ENCODE measurements at regions not wholly inside any gene's neighbourhood (a gene's known extent, or its start where the extent isn't known, plus 50 kb on each side); places are given as distances from the start of the nearest gene placed in this dataset.

DNA sequence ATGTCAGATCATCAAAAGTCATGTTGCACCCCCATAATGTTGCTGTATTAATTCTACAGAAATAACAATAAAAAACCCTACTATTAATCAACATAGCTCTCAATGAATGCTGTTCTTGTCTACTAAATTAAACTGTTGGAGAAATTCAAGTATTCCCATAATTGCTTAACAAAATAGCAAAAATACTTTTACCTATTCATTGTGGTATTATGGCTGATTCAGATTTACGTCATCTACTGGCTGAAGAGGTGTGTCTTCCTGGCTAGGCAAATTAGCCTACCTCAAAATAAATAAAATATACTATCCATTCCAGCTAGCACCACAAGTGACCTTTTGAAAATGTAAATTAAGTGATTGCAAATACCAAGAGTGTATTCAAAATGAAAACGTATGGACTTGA is 249.4 kb downstream of the MEIS1 start:
- Histone ChIP-seq H3K27ac (ENCODE audit: low read length) (no peak overlapping the region), H3K9me3 (ENCODE audit: control insufficient read depth, insufficient read depth, low read depth, low read length) (no peaks in the 10 kb centered on the region), H3K4me3 (ENCODE audit: low read depth in 2 of 2, low read length in 2 of 2) (no peak overlapping the region), H3K27me3 (ENCODE audit: control insufficient read depth, insufficient read depth, low read length) (no peaks in the 10 kb centered on the region), H3K4me1 (ENCODE audit: control insufficient read depth, insufficient read depth, low read length) (no peaks in the 10 kb centered on the region), H3K36me3 (ENCODE audit: control insufficient read depth, insufficient read depth, low read length) (no peaks in the 10 kb centered on the region)
- BruUV-seq (replicated peaks) = no TSS peak
- ChIA-PET CTCF (no interaction called here), POLR2A (no interaction called here)
- intact Hi-C loops (cut with micrococcal nuclease; ENCODE audit: unreplicated experiment) (no loop called here), in situ Hi-C loops (cut with HindIII; ENCODE audit: low pct_unique_long_range_greater_than_20kb, low sequenced_read_pairs) (no loop called here)
- ATAC-seq = no peak
- no peak for TF ChIP-seq SIN3A (IDR thresholded peaks at IDR 0.05; ENCODE audit: borderline replicate concordance, insufficient read depth, low read depth, low read length)
- TF ChIP-seq, protein P1, sequence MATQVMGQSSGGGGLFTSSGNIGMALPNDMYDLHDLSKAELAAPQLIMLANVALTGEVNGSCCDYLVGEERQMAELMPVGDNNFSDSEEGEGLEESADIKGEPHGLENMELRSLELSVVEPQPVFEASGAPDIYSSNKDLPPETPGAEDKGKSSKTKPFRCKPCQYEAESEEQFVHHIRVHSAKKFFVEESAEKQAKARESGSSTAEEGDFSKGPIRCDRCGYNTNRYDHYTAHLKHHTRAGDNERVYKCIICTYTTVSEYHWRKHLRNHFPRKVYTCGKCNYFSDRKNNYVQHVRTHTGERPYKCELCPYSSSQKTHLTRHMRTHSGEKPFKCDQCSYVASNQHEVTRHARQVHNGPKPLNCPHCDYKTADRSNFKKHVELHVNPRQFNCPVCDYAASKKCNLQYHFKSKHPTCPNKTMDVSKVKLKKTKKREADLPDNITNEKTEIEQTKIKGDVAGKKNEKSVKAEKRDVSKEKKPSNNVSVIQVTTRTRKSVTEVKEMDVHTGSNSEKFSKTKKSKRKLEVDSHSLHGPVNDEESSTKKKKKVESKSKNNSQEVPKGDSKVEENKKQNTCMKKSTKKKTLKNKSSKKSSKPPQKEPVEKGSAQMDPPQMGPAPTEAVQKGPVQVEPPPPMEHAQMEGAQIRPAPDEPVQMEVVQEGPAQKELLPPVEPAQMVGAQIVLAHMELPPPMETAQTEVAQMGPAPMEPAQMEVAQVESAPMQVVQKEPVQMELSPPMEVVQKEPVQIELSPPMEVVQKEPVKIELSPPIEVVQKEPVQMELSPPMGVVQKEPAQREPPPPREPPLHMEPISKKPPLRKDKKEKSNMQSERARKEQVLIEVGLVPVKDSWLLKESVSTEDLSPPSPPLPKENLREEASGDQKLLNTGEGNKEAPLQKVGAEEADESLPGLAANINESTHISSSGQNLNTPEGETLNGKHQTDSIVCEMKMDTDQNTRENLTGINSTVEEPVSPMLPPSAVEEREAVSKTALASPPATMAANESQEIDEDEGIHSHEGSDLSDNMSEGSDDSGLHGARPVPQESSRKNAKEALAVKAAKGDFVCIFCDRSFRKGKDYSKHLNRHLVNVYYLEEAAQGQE (IDR thresholded peaks at IDR 0.05; ENCODE audit: insufficient read depth in 1 of 2, low read depth in 2 of 2, low read length in 1 of 2) = no peak
- no peak for TF ChIP-seq TCF7L2 (IDR thresholded peaks at IDR 0.05; ENCODE audit: low read depth, low read length)
- no peak for TF ChIP-seq POLR2AphosphoS5 (IDR thresholded peaks at IDR 0.05; ENCODE audit: low read depth, low read length)
- TF ChIP-seq, protein P2, sequence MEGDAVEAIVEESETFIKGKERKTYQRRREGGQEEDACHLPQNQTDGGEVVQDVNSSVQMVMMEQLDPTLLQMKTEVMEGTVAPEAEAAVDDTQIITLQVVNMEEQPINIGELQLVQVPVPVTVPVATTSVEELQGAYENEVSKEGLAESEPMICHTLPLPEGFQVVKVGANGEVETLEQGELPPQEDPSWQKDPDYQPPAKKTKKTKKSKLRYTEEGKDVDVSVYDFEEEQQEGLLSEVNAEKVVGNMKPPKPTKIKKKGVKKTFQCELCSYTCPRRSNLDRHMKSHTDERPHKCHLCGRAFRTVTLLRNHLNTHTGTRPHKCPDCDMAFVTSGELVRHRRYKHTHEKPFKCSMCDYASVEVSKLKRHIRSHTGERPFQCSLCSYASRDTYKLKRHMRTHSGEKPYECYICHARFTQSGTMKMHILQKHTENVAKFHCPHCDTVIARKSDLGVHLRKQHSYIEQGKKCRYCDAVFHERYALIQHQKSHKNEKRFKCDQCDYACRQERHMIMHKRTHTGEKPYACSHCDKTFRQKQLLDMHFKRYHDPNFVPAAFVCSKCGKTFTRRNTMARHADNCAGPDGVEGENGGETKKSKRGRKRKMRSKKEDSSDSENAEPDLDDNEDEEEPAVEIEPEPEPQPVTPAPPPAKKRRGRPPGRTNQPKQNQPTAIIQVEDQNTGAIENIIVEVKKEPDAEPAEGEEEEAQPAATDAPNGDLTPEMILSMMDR (IDR thresholded peaks at IDR 0.05) = no peak
- DNase-seq (ENCODE audit: low read depth, low spot score) = no peak

DNA sequence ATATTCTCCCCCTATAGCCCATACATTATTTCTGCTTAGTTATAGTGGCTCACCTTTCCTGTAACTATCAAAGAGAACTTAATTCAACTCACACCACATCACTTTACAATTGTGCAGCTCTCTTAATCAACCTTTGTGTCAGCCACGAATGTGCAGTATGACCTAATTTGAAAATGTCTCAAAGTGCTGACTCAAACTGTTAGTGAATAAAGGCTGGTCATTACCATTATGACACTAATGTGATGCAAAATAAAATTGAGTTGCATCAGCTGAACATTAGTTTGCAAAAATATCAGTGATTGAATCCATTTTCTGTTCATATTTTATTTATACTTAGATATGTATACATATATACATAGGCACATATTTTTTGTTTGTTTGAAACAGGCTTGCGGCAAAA is 251.8 kb downstream of the MEIS1 start:
- BruUV-seq (replicated peaks) = no TSS peak
- ATAC-seq (no peak), DNase-seq (ENCODE audit: low read depth, low spot score) (no peak)
- intact Hi-C loops (cut with micrococcal nuclease; ENCODE audit: unreplicated experiment) = no loop called here
- TF ChIP-seq SIN3A (IDR thresholded peaks at IDR 0.05; ENCODE audit: borderline replicate concordance, insufficient read depth, low read depth, low read length) (no peak), POLR2AphosphoS5 (IDR thresholded peaks at IDR 0.05; ENCODE audit: low read depth, low read length) (no peak), TCF7L2 (IDR thresholded peaks at IDR 0.05; ENCODE audit: low read depth, low read length) (no peak)
- TF ChIP-seq, protein P1 (IDR thresholded peaks at IDR 0.05; ENCODE audit: insufficient read depth in 1 of 2, low read depth in 2 of 2, low read length in 1 of 2) = no peak
- TF ChIP-seq, protein P2 (IDR thresholded peaks at IDR 0.05) = no peak
- in situ Hi-C loops (cut with HindIII; ENCODE audit: low pct_unique_long_range_greater_than_20kb, low sequenced_read_pairs) = no loop called here
- POLR2A ChIA-PET = no interaction called here
- CTCF ChIA-PET = no interaction called here
- no peak overlapping the region for H3K4me3 ChIP-seq (ENCODE audit: low read depth in 2 of 2, low read length in 2 of 2)
- no peaks in the 10 kb centered on the region for H3K4me1 ChIP-seq (ENCODE audit: control insufficient read depth, insufficient read depth, low read length)
- no peaks in the 10 kb centered on the region for H3K36me3 ChIP-seq (ENCODE audit: control insufficient read depth, insufficient read depth, low read length)
- no peaks in the 10 kb centered on the region for H3K9me3 ChIP-seq (ENCODE audit: control insufficient read depth, insufficient read depth, low read depth, low read length)
- H3K27ac ChIP-seq (ENCODE audit: low read length) = no peak overlapping the region
- no peaks in the 10 kb centered on the region; the same call in 1 of the 2 replicates for H3K27me3 ChIP-seq (ENCODE audit: control insufficient read depth, insufficient read depth, low read length)
